DND-41 (cell line): ENCODE measurements at regions not wholly inside any gene's neighbourhood (a gene's known extent, or its start where the extent isn't known, plus 50 kb on each side); places are given as distances from the start of the nearest gene placed in this dataset.

Experiments
- CTCF ChIP-seq: IDR thresholded peaks from 2 replicates; pipeline ENCODE4 v1.5.1; 2012; ENCODE audit warnings: borderline replicate concordance, low read length, moderate library complexity, mild to moderate bottlenecking; ENCODE audit not compliant: poor library complexity, severe bottlenecking; ENCODE audit errors: extremely low read depth
- EZH2 ChIP-seq: IDR thresholded peaks from 3 replicates; pipeline ENCODE4 v1.6.1; 2012; ENCODE audit warnings: borderline replicate concordance, low read depth, mild to moderate bottlenecking, moderate library complexity, low read length, inconsistent platforms; ENCODE audit not compliant: severe bottlenecking

GRCh38 chr3:20916951-20917606 is 731.1 kb upstream of the SGO1 start:
- TF ChIP-seq CTCF (no peak), EZH2 (no peak)
